ENCODE measurements at regions not wholly inside any gene's neighbourhood (a gene's known extent, or its start where the extent isn't known, plus 50 kb on each side); places are given as distances from the start of the nearest gene placed in this dataset.
A peak's percentile ranks its signal among the peaks of the same experiment; 100 is the strongest.

DNA sequence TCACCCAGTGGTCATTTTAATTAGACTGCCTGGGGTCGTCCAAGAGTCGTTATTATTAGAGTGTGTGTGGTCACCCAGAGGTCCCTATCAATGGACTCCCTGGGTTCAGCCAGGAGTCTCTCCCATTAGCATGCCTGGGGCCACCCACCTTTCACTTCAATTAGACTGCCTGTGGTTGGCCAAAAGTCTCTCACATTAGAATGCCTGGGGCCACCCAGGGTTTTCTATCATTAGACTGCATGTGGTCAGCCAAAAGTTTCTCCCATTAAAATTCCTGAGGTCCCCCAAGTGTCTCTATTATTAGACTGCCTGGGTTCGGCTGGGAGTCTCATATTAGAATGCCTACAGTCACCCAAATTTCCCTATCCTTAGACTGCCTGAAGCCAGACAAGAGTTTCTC is 1472.6 kb downstream of the UQCRFS1 start:
- no peak for TF ChIP-seq CEBPB (IDR thresholded peaks at IDR 0.05)
- no peak for TF ChIP-seq YY1 (IDR thresholded peaks at IDR 0.05; ENCODE audit: low read depth)
- TF ChIP-seq, protein P1, sequence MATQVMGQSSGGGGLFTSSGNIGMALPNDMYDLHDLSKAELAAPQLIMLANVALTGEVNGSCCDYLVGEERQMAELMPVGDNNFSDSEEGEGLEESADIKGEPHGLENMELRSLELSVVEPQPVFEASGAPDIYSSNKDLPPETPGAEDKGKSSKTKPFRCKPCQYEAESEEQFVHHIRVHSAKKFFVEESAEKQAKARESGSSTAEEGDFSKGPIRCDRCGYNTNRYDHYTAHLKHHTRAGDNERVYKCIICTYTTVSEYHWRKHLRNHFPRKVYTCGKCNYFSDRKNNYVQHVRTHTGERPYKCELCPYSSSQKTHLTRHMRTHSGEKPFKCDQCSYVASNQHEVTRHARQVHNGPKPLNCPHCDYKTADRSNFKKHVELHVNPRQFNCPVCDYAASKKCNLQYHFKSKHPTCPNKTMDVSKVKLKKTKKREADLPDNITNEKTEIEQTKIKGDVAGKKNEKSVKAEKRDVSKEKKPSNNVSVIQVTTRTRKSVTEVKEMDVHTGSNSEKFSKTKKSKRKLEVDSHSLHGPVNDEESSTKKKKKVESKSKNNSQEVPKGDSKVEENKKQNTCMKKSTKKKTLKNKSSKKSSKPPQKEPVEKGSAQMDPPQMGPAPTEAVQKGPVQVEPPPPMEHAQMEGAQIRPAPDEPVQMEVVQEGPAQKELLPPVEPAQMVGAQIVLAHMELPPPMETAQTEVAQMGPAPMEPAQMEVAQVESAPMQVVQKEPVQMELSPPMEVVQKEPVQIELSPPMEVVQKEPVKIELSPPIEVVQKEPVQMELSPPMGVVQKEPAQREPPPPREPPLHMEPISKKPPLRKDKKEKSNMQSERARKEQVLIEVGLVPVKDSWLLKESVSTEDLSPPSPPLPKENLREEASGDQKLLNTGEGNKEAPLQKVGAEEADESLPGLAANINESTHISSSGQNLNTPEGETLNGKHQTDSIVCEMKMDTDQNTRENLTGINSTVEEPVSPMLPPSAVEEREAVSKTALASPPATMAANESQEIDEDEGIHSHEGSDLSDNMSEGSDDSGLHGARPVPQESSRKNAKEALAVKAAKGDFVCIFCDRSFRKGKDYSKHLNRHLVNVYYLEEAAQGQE (IDR thresholded peaks at IDR 0.05; ENCODE audit: low read depth): no peak
- TF ChIP-seq, protein P2, sequence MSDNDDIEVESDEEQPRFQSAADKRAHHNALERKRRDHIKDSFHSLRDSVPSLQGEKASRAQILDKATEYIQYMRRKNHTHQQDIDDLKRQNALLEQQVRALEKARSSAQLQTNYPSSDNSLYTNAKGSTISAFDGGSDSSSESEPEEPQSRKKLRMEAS (IDR thresholded peaks at IDR 0.05): no peak
- TF ChIP-seq, protein P3, sequence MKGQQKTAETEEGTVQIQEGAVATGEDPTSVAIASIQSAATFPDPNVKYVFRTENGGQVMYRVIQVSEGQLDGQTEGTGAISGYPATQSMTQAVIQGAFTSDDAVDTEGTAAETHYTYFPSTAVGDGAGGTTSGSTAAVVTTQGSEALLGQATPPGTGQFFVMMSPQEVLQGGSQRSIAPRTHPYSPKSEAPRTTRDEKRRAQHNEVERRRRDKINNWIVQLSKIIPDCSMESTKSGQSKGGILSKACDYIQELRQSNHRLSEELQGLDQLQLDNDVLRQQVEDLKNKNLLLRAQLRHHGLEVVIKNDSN (IDR thresholded peaks at IDR 0.05): no peak
- peak; percentile 25; the same call in 1 of the 2 replicates for TF ChIP-seq FOXM1 (IDR thresholded peaks at IDR 0.05; ENCODE audit: borderline replicate concordance, low read depth)
- no peak for TF ChIP-seq ZBTB7A (IDR thresholded peaks at IDR 0.05; ENCODE audit: low read depth)
- TF ChIP-seq TAF1 (IDR thresholded peaks at IDR 0.05; ENCODE audit: low read depth): no peak
- 0 out of 2 replicates have a peak, but pooled peaks have one; percentile 33 for TF ChIP-seq EP300 (IDR thresholded peaks at IDR 0.05; ENCODE audit: borderline replicate concordance)
- TF ChIP-seq EGR1 (IDR thresholded peaks at IDR 0.05): no peak
- no peak for TF ChIP-seq NFIC (IDR thresholded peaks at IDR 0.05)
- no peak for TF ChIP-seq CREB1 (IDR thresholded peaks at IDR 0.05; ENCODE audit: low read depth)

All from Ishikawa (cell line).